ENCODE measurements at regions not wholly inside any gene's neighbourhood (a gene's known extent, or its start where the extent isn't known, plus 50 kb on each side); places are given as distances from the start of the nearest gene placed in this dataset.

GRCh38 chr16:52073024-52073423, 473.9 kb downstream of the TOX3 start:
- Histone ChIP-seq H3K4me3 (ENCODE audit: low read depth, low read length) (no peak overlapping the region), H3K9me3 (ENCODE audit: control insufficient read depth, insufficient read depth, low read length) (no peaks in the 10 kb centered on the region), H3K27me3 (ENCODE audit: control insufficient read depth, insufficient read depth, low read length) (no peaks in the 10 kb centered on the region), H3K27ac (ENCODE audit: low read depth, low read length) (no peak overlapping the region)
- POLR2A ChIA-PET, result no interaction called here
- CTCF ChIA-PET, result no interaction called here
- no peak for DNase-seq (ENCODE audit: low read depth, low spot score)
- no peak for TF ChIP-seq CTCF (IDR thresholded peaks at IDR 0.05; ENCODE audit: low read depth, low read length)

GRCh38 chr16:52071101-52071500, 475.8 kb downstream of the TOX3 start:
- ChIA-PET POLR2A (no interaction called here), CTCF (no interaction called here)
- DNase-seq (ENCODE audit: low read depth, low spot score), result no peak
- Histone ChIP-seq H3K9me3 (ENCODE audit: control insufficient read depth, insufficient read depth, low read length) (no peaks in the 10 kb centered on the region), H3K4me3 (ENCODE audit: low read depth, low read length) (no peak overlapping the region), H3K27me3 (ENCODE audit: control insufficient read depth, insufficient read depth, low read length) (no peaks in the 10 kb centered on the region), H3K27ac (ENCODE audit: low read depth, low read length) (no peak overlapping the region)
- TF ChIP-seq CTCF (IDR thresholded peaks at IDR 0.05; ENCODE audit: low read depth, low read length), result no peak

- Histone ChIP-seq H3K4me3 (ENCODE audit: low read depth, low read length) (no peak overlapping the region), H3K27me3 (ENCODE audit: control insufficient read depth, insufficient read depth, low read length) (no peaks in the 10 kb centered on the region), H3K9me3 (ENCODE audit: control insufficient read depth, insufficient read depth, low read length) (no peaks in the 10 kb centered on the region), H3K27ac (ENCODE audit: low read depth, low read length) (no peak overlapping the region)
- no peak for TF ChIP-seq CTCF (IDR thresholded peaks at IDR 0.05; ENCODE audit: low read depth, low read length)
- no peak for DNase-seq (ENCODE audit: low read depth, low spot score)
- CTCF ChIA-PET, result interaction anchor here (0.8 to 2.0 kb wide), 4 partner anchors 12 to 1440 kb away, joined by 3 to 18 read pairs (median 9); no protein-coding TSS in a partner anchor
- POLR2A ChIA-PET, result no interaction called here
These were observed 476.4 kb downstream of the TOX3 start for GRCh38 chr16:52070341-52071057.

DNA sequence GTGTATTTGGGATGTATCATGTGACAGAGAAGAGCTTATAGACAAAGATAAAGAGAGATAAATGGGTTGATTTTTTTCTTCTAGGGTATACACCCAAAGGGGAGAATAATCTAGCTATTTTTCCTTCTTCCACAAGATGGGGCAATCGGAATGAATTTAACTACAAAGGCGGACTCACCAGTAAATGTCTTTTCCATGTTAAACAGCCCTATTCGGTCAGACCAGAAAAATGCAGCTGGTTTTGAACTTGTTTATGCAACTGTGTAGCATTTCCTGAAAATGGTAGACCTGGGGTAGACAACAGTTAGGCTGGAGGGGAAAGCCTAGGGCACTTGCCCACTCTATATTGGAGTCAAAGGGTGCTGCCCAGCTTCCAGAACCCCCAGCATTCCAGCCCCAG, 477.1 kb downstream of the TOX3 start:
- no peaks in the 10 kb centered on the region for H3K9me3 ChIP-seq (ENCODE audit: control insufficient read depth, insufficient read depth, low read length)
- ChIA-PET POLR2A (no interaction called here), CTCF (interaction anchor here (0.8 to 2.0 kb wide), 5 partner anchors 11 to 1440 kb away, joined by 3 to 18 read pairs (median 4); no protein-coding TSS in a partner anchor)
- H3K27ac ChIP-seq (ENCODE audit: low read depth, low read length), result no peak overlapping the region
- TF ChIP-seq CTCF (IDR thresholded peaks at IDR 0.05; ENCODE audit: low read depth, low read length), result no peak
- H3K27me3 ChIP-seq (ENCODE audit: control insufficient read depth, insufficient read depth, low read length), result no peaks in the 10 kb centered on the region
- H3K4me3 ChIP-seq (ENCODE audit: low read depth, low read length), result no peak overlapping the region
- no peak for DNase-seq (ENCODE audit: low read depth, low spot score)

GRCh38 chr16:52068447-52069074, 478.4 kb downstream of the TOX3 start:
- no peak for DNase-seq (ENCODE audit: low read depth, low spot score)
- TF ChIP-seq CTCF (IDR thresholded peaks at IDR 0.05; ENCODE audit: low read depth, low read length), result no peak
- Histone ChIP-seq H3K27me3 (ENCODE audit: control insufficient read depth, insufficient read depth, low read length) (no peaks in the 10 kb centered on the region), H3K9me3 (ENCODE audit: control insufficient read depth, insufficient read depth, low read length) (no peaks in the 10 kb centered on the region), H3K27ac (ENCODE audit: low read depth, low read length) (no peak overlapping the region), H3K4me3 (ENCODE audit: low read depth, low read length) (no peak overlapping the region)
- POLR2A ChIA-PET, result no interaction called here
- CTCF ChIA-PET, result interaction anchor here (1.4 to 2.0 kb wide), 3 partner anchors 123 to 1442 kb away, joined by 3 to 18 read pairs (median 4); no protein-coding TSS in a partner anchor
